HepG2 (cell line): ENCODE measurements at regions not wholly inside any gene's neighbourhood (a gene's known extent, or its start where the extent isn't known, plus 50 kb on each side); places are given as distances from the start of the nearest gene placed in this dataset.

Source experiments
- CREM ChIP-seq, 2 experiments: sonication (generic) in 1 of 2; formaldehyde crosslinking in 1 of 2; IDR thresholded peaks; 2 replicates each; pipeline versions ENCODE4 v1.4.0 to v1.6.1; 2016 to 2020; ENCODE audit warnings: antibody characterized with exemption in 1 of 2, mild to moderate bottlenecking in 1 of 2, missing genetic modification reagents in 1 of 2
- KAT2B ChIP-seq: fragments of 150-350 bp; IDR thresholded peaks from 2 replicates; pipeline ENCODE4 v1.6.1; 2014; ENCODE audit warnings: low read depth, low read length, borderline replicate concordance
- MAZ ChIP-seq, 2 experiments: sonication (generic) in 1 of 2; formaldehyde crosslinking in 1 of 2; IDR thresholded peaks; 2 replicates each; pipeline versions ENCODE4 v1.5.0 to v1.6.1; 2012 to 2020; ENCODE audit warnings: low read depth in 2 of 2, mild to moderate bottlenecking in 2 of 2, borderline replicate concordance in 1 of 2, improper control_type of control experiment in 1 of 2, low read length in 1 of 2, missing genetic modification reagents in 1 of 2, moderate library complexity in 1 of 2
- NAIF1 ChIP-seq: sonication (generic); formaldehyde crosslinking; IDR thresholded peaks from 2 replicates; pipeline ENCODE4 v1.5.0; 2020; ENCODE audit warnings: mild to moderate bottlenecking, missing genetic modification reagents, borderline replicate concordance
- PRDM10 ChIP-seq: sonication (generic); formaldehyde crosslinking; IDR thresholded peaks from 2 replicates; pipeline ENCODE4 v1.4.0; 2020; ENCODE audit warnings: low read depth, missing genetic modification reagents
- PRDM4 ChIP-seq: sonication (generic); formaldehyde crosslinking; IDR thresholded peaks from 2 replicates; pipeline ENCODE4 v1.9.0; 2021; ENCODE audit warnings: missing genetic modification reagents, borderline replicate concordance
- RBFOX2 ChIP-seq: fragments of 200-400 bp; formaldehyde crosslinking; IDR thresholded peaks from 2 replicates; pipeline ENCODE4 v1.6.1; 2017; ENCODE audit warnings: low read depth, mild to moderate bottlenecking, low read length
- UBTF ChIP-seq: sonication (generic); formaldehyde crosslinking; IDR thresholded peaks from 2 replicates; pipeline ENCODE4 v1.4.0; 2020; ENCODE audit warnings: mild to moderate bottlenecking, missing genetic modification reagents
- ZNF274 ChIP-seq: sonication (generic); formaldehyde crosslinking; IDR thresholded peaks from 2 replicates; pipeline ENCODE4 v1.5.1; 2020; ENCODE audit warnings: mild to moderate bottlenecking, missing genetic modification reagents
- ZNF451 ChIP-seq: sonication (generic); formaldehyde crosslinking; IDR thresholded peaks from 2 replicates; pipeline ENCODE4 v1.5.0; 2020; ENCODE audit warnings: mild to moderate bottlenecking, missing genetic modification reagents
- ZNF614 ChIP-seq: IDR thresholded peaks from 2 replicates; pipeline ENCODE4 v1.6.1; 2018; ENCODE audit warnings: missing biosample characterization, missing genetic modification reagents, inconsistent platforms, borderline replicate concordance
- ZNF670 ChIP-seq: sonication (generic); formaldehyde crosslinking; IDR thresholded peaks from 2 replicates; pipeline ENCODE4 v1.8.0; 2022; ENCODE audit warnings: mild to moderate bottlenecking, missing genetic modification reagents, borderline replicate concordance
- ZNF816 ChIP-seq: sonication (generic); formaldehyde crosslinking; IDR thresholded peaks from 2 replicates; pipeline ENCODE4 v1.8.0; 2022; ENCODE audit warnings: missing genetic modification reagents, mild to moderate bottlenecking, borderline replicate concordance

- no peak for TF ChIP-seq PRDM4 (CRISPR knock-in tag)
- TF ChIP-seq PRDM10 (CRISPR knock-in tag), result no peak
- TF ChIP-seq ZNF451 (CRISPR knock-in tag), result no peak
- TF ChIP-seq CREM (IDR thresholded peaks at IDR 0.05), result no peak
- no peak for TF ChIP-seq CREM (CRISPR knock-in tag; IDR thresholded peaks at IDR 0.05)
- no peak for TF ChIP-seq RBFOX2
- no peak for TF ChIP-seq UBTF
- TF ChIP-seq NAIF1, result no peak
- TF ChIP-seq ZNF274, result no peak
- TF ChIP-seq MAZ (IDR thresholded peaks at IDR 0.05; ENCODE audit: borderline replicate concordance, low read depth, low read length), result no peak
- no peak for TF ChIP-seq MAZ (CRISPR knock-in tag; IDR thresholded peaks at IDR 0.05; ENCODE audit: low read depth)
- no peak for TF ChIP-seq ZNF670 (CRISPR knock-in tag)
- TF ChIP-seq KAT2B, result no peak
- TF ChIP-seq ZNF816 (CRISPR knock-in tag), result no peak
- no peak for TF ChIP-seq ZNF614 (CRISPR knock-in tag)
Observed at GRCh38 chr2:41483226-41483625, 564.6 kb upstream of the PKDCC start (continued).
